ENCODE measurements at regions not wholly inside any gene's neighbourhood (a gene's known extent, or its start where the extent isn't known, plus 50 kb on each side); places are given as distances from the start of the nearest gene placed in this dataset.

- no peak for DNase-seq (ENCODE audit: low read depth)
Measured at GRCh38 chr1:29880556-29880955, 644.2 kb downstream of the PTPRU start.

DNA sequence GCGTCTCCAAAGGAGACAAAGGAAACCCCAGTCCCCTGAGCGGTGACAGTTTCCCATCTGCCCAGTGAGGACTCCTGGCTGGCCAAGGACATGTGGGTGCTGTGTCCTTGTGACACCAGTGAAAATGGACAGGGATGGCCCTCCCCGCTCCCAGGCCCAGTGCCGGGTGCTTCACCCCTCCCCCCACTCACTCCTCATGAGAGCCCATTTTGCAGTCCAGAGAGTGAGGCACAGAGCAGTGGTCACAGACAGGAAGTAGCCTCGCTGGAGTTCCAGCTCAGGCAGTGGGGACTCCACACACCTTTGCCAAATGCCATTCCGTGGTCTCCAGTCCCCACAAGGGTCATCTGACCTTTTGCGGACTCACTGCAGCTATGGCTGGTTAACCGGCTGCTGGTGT, 642.9 kb downstream of the PTPRU start:
- DNase-seq (ENCODE audit: low read depth) = no peak

DNA sequence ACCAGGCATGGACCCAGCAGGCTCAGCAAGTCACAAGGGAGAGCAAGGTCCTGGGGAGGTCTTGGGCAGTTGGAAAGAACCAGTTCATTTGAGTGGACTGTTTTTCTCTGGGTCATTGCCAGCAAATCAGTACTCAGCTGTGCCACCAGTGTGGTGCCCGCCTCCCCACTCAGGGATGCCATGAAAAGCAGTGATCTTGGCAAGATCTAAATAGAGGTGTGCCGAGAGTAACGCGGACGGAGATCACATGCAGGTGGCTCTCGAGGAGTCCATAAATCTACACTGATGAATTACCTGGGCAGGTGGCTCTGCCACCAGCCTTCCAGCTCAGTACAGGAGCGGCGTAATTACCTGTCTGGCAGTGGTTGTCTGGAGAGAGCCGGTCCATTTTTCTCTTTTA, 642.2 kb downstream of the PTPRU start:
- DNase-seq (ENCODE audit: low read depth) = no peak

DNA sequence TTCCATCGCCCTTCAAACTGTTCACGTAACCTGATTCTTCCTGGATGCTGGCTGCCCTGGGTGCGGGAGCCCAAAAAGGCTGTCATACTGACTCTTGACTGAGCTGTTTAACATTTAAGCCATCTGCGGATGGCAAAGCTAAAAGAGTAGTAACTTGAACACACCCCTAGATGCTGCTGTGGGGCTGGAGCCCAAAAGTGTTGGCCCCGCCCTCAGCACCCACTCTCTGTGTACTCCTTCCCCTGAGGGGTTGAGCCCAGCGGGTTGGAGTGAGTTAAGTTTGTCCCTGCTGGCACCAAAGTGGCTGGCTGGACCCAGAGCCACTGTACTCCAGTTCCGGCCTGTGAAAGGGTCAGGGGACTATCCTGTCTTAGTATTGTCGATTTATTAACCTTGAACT, 640.6 kb downstream of the PTPRU start:
- DNase-seq (ENCODE audit: low read depth) = peak; percentile 16

DNA sequence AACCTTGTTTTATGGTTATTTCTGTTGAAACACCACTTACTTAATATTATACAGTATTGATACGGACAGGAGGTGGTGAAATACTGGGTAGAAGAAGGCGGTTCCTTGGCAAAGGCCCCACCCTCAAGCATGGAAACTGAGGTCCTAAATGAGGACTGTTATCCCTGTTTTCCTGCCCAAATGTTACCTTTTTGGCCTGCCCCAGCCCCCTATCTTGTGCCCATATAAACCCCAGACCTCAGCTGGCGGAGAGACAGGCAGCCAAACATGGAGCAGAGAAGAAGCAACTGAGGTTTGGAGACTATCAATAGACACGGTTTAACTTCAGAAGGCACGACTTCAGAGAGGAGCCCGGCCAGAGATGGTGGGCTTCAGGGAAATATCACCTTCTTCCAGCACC, 640.1 kb downstream of the PTPRU start:
- no peak for DNase-seq (ENCODE audit: low read depth)

DNA sequence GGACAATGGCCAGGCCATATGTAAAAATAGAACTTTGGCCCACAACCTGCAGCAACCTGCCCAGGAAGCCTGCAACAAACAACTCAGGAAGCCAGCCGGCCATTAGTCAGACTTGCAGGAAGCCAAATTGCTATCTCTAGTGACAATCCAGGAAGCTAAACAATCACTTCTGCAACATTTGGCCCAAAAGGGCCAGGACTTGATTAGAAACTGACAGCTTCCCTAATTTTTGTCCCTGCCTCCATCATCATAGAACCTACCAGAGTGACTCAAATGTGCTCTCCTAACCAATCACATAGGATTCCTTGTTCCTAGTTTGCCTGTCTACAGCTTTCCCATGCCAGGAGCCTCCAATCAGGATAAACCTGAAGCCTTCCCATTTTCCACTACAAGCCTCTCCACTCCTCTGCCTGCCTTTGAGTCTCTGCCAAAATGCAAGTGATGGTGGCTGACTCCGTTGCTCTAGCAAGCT, 639.3 kb downstream of the PTPRU start:
- no peak for DNase-seq (ENCODE audit: low read depth)

GRCh38 chr1:29870621-29871020, 634.3 kb downstream of the PTPRU start:
- DNase-seq (ENCODE audit: low read depth) = no peak

DNA sequence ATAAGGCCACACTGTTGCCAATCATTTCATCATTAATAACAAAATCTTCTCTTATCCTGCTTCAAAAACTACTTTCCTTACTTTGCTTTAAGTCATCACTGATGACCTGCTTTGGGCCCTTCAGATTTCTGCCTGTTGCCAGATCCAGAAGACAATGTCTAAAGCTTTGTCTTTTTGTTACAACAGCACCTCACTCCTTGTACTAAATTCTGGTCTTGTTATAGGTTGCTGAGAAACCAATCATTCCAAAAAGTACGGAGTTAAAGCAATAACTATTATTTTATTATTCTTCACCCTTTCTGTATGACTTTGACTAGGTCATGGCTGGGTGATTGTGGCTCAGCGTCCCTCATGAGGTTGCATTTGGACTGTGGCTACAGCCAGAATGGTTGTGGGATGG, 633.5 kb downstream of the PTPRU start:
- DNase-seq (ENCODE audit: low read depth) = no peak

DNA sequence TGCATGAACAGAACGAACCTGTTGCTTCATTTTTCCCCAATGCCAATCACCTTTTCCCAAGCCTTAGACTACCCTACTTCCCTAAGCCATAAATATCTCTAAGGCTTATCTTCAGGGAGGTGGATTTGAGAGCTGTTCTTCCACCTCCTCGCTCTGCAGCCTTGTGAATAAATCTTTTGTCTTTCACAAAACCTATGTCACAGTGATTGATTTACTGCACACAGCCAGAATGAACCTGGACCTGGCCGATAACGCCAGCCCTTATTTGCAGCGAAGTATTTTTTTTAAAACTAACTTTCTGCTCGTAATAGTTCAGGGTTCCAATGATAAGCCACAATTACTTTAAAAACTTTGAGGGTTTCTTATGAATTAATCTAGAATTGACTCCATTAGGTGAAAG, 632.6 kb downstream of the PTPRU start:
- DNase-seq (ENCODE audit: low read depth) = no peak

DNA sequence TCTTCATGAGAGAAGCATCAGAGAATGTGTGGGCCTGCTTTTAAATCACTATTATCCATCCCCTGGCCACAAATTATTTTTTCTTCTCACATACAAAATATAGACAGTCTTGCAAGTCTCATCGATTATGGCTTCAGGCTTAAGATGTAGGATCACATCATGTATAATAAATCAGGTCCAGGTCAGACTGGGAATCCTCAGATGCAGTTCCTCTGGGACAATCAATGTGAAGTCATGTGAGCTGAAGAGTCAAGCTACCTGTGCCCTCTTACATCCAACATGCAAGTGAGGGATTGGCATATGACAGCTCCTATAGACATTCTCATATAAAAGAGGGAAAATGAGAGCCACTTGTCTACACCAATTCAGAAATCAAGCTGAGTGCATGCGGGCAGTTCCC, 631.8 kb downstream of the PTPRU start:
- no peak for DNase-seq (ENCODE audit: low read depth)

DNA sequence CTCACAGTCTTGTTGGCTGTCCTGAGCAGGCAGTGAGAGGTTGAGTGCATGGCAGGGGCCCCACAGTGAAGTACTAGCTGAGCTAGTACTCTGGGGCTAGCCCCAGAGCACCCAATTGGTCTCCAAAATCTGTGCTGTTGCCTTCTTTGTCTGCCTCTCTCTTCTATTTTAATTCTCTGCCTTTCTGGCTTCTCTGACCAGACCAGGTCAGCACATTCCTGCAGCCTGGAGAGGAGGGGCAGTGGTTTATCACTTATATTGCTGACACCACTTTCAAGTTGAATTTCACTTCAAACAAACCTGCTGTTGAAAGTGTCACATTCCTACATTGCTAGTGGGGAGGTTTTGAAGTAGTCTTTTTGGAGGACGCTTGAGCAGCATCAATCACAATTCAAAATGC, 628.7 kb downstream of the PTPRU start:
- DNase-seq (ENCODE audit: low read depth) = no peak

DNA sequence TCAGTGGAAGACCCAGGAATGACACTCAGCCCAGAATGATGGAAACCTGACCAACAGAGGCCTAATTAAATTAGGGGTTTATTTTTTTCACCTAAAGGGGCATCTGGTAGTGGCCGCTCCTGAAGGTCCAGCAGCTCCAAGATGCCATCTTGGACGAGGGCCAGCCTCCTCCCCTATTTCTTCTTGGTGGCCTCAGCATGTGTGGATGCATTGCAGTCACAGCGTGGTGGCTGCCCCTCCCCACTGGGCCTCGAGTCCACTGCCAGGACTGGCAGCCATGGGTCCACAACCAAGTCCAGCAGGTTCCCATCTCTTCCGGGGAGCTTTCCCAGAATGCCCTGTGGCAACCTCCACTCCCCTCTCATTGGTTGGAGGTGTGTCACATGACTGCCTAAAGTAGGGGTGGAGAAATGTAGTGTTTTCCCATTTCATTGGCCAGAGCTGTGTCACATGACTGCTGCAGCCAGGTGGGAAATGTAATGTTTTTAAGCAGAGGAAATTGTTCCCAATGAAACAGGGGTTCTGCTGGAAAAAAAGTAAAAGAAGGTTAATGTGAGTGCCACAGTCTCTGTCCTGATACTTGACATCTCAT, 628.2 kb downstream of the PTPRU start:
- DNase-seq (ENCODE audit: low read depth) = no peak

DNA sequence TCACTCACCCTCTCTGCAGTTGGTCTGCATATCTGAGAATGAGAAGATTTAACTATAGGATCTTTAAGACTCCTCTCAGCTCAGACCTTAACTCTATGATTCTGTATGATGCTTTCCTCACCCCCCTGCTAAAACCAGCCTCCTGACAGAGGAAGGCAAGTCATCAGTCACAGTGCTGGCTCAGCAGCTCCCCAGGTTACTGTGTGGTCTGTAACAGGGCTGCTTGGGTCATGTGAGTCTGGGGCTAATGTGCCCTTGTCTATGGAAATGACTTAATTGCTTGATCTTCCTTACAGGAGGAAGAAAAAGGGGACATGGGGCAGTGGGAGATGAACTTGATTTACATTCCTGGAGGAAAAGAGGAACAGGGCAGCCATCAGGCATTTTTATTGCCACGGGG, 625.6 kb downstream of the PTPRU start:
- no peak for DNase-seq (ENCODE audit: low read depth)

DNA sequence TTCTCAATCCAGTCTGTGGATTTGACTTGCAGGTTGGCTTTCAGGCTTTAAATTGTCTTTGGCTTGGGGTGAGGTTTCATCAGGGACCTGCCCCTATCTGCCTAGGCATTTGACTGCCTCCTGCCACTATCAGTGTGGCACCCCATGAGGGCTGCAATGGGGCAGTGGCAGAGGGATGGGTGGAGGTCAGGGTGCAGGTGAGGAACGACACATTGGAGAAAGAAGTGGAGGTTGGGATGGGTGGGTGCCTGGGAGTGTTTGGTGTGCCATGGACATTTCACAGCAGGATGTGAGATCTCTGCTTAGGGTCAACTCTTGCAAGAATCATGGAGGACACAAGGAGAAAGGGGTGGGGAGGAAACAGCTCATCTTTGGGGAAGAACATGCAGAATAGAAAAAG, 625.1 kb downstream of the PTPRU start:
- DNase-seq (ENCODE audit: low read depth) = no peak

DNA sequence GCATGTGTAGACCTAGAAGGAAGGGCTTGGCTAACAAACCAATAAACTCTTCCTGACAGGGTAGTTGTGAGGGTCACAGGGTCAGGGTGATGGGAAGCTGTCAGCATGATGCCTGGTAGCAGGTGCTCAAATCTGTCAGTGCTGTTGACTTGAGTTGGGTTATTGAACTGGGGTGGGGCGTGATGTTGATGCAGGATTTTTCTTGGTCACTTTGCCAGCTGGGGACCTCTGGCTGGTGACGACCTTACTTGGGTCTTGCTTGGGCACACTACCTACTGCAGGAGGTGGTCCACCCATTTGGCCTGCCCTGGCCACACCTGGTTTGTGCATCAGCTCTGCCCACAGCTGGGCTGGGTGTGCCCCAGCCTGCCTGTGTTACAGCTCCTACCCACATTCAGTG, 624.4 kb downstream of the PTPRU start:
- no peak for DNase-seq (ENCODE audit: low read depth)

GRCh38 chr1:29860056-29860455, 623.7 kb downstream of the PTPRU start:
- DNase-seq (ENCODE audit: low read depth) = no peak

GRCh38 chr1:29859126-29859525, 622.8 kb downstream of the PTPRU start:
- DNase-seq (ENCODE audit: low read depth) = no peak

- peak; percentile 57 for DNase-seq (ENCODE audit: low read depth)
Measured at GRCh38 chr1:29858646-29859045, 622.3 kb downstream of the PTPRU start.

DNA sequence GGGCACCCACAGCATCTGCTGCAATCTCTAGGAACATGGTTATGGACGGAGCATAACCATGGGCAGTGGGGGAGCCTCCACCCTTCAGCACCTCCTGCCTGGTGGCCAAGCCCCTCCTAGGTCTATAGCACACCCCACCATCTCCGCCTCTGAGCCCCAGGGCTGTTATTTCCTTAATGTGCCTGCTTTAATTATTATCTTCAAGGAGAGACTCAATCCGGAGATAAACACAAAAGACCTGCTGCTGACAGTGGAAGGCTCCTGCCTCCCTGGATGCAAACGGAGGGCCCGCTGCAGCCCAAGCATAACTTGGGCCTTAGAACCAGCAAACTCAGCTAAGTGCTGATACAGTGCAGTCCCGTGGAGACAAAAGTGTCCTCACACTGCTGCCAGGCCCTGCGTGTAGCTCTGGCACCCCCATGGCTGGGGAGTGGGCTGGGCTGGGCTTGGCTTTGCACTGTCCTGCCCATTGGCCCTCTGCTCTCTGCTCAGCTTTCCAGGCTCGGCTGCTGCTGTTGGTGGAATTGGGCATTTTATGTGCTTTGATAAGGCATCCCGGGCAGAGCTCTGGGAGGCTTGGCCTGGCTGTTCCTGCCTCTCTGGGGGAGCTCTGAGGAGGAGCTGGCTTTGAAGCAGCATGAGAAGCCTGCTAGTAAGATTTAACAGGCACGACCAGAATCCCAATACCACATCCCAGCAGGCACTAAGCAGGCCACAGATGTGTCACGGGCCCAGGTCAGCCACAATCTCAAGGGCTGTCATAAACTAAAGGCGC, 620.2 kb downstream of the PTPRU start:
- peak; percentile 72 for DNase-seq (ENCODE audit: low read depth)

- DNase-seq (ENCODE audit: low read depth) = peak; percentile 62
Measured at GRCh38 chr1:29855561-29856160, 619.3 kb downstream of the PTPRU start.

- DNase-seq (ENCODE audit: low read depth) = peak; percentile 55
Measured at GRCh38 chr1:29854700-29855276, 618.5 kb downstream of the PTPRU start.

- DNase-seq (ENCODE audit: low read depth) = no peak
Measured at GRCh38 chr1:29853716-29854330, 617.5 kb downstream of the PTPRU start.
